CD14-positive monocyte (primary cell): ENCODE measurements at regions not wholly inside any gene's neighbourhood (a gene's known extent, or its start where the extent isn't known, plus 50 kb on each side); places are given as distances from the start of the nearest gene placed in this dataset.

Experiments used
- DNase-seq, 3 donors: peaks; one replicate each; pipeline ENCODE4 v3.0.0-alpha.2; 2011 to 2022
- H2AFZ ChIP-seq: 2 replicates; pipeline ENCODE4 v1.6.0; 2012; ENCODE audit warnings: mild to moderate bottlenecking, low read depth, low read length, inconsistent platforms; ENCODE audit not compliant: insufficient read depth, poor library complexity, severe bottlenecking
- H3K27ac ChIP-seq, 2 donors: 1 replicate in 1 of 2; 2 replicates in 1 of 2; pipeline ENCODE4 v1.5.1; 2012 to 2013; ENCODE audit warnings: low read length in 2 of 2, control low read depth in 1 of 2, inconsistent platforms in 1 of 2, low read depth in 1 of 2, mild to moderate bottlenecking in 1 of 2
- H3K27me3 ChIP-seq, 2 donors: one replicate each; pipeline versions ENCODE4 v1.6.0 to v1.6.1; 2011 to 2013; ENCODE audit warnings: low read length in 2 of 2; ENCODE audit not compliant: control insufficient read depth in 2 of 2, insufficient read depth in 2 of 2
- H3K36me3 ChIP-seq, 2 donors: replicated peaks in 1 of 2; 1 replicate in 1 of 2; 2 replicates in 1 of 2; pipeline versions ENCODE4 v1.5.1 to v1.6.1; 2012 to 2013; ENCODE audit warnings: low read length in 2 of 2, control low read depth in 1 of 2, inconsistent platforms in 1 of 2, mild to moderate bottlenecking in 1 of 2; ENCODE audit not compliant: insufficient read depth in 2 of 2, control insufficient read depth in 1 of 2
- H3K4me1 ChIP-seq, 2 donors: 1 replicate in 1 of 2; 2 replicates in 1 of 2; pipeline versions ENCODE4 v1.5.1 to v1.6.1; 2012 to 2013; ENCODE audit warnings: low read length in 2 of 2, control low read depth in 1 of 2, inconsistent platforms in 1 of 2, mild to moderate bottlenecking in 1 of 2, moderate library complexity in 1 of 2; ENCODE audit not compliant: insufficient read depth in 2 of 2, control insufficient read depth in 1 of 2
- H3K4me2 ChIP-seq: replicated peaks from 2 replicates; pipeline ENCODE3; 2012; ENCODE audit warnings: low read length, moderate library complexity, mild to moderate bottlenecking; ENCODE audit not compliant: poor library complexity, severe bottlenecking; ENCODE audit errors: extremely low read depth
- H3K4me3 ChIP-seq, 3 experiments: fragments of 200-600 bp in 1 of 3; sonication (generic) in 1 of 3; replicated peaks in 1 of 3; 1 replicate in 2 of 3; 2 replicates in 1 of 3; pipeline ENCODE4 v1.5.1; 2011 to 2013; ENCODE audit warnings: low read length in 3 of 3, mild to moderate bottlenecking in 3 of 3, control low read depth in 2 of 3, low read depth in 2 of 3, inconsistent platforms in 1 of 3, moderate library complexity in 1 of 3
- H3K79me2 ChIP-seq: 2 replicates; pipeline ENCODE4 v1.6.0; 2012; ENCODE audit warnings: mild to moderate bottlenecking, control low read depth, inconsistent platforms, low read length, moderate library complexity; ENCODE audit not compliant: insufficient read depth
- H3K9ac ChIP-seq: 2 replicates; pipeline ENCODE4 v1.6.0; 2017; ENCODE audit warnings: low read length, mild to moderate bottlenecking; ENCODE audit not compliant: insufficient read depth, poor library complexity, severe bottlenecking
- H3K9me3 ChIP-seq, 2 donors: replicated peaks in 1 of 2; 1 replicate in 1 of 2; 2 replicates in 1 of 2; pipeline versions ENCODE4 v1.5.1 to v1.6.1; 2012 to 2013; ENCODE audit warnings: low read length in 2 of 2, control low read depth in 1 of 2; ENCODE audit not compliant: control insufficient read depth in 1 of 2, insufficient read depth in 1 of 2
- H4K20me1 ChIP-seq: 2 replicates; pipeline ENCODE4 v1.6.0; 2012; ENCODE audit warnings: mild to moderate bottlenecking, low read length, control low read depth, moderate library complexity; ENCODE audit not compliant: insufficient read depth
- H3K27ac Mint-ChIP-seq, 7 donors: one replicate each; pipeline ENCODE4 v1.8.0; 2020; ENCODE audit warnings: mild to moderate bottlenecking in 7 of 7, mixed read lengths in 7 of 7, moderate library complexity in 6 of 7, inconsistent platforms in 2 of 7
- H3K27me3 Mint-ChIP-seq, 3 donors: one replicate each; pipeline ENCODE4 v1.8.0; 2021 to 2022; ENCODE audit warnings: low read depth in 3 of 3, mild to moderate bottlenecking in 3 of 3, mixed read lengths in 3 of 3, moderate library complexity in 3 of 3, inconsistent platforms in 1 of 3
- H3K36me3 Mint-ChIP-seq, 2 donors: one replicate each; pipeline ENCODE4 v1.8.0; 2020; ENCODE audit warnings: mixed read lengths in 2 of 2, inconsistent platforms in 1 of 2, mild to moderate bottlenecking in 1 of 2
- H3K4me1 Mint-ChIP-seq: one replicate; pipeline ENCODE4 v1.8.0; 2020; ENCODE audit warnings: mild to moderate bottlenecking, mixed read lengths
- H3K4me3 Mint-ChIP-seq, 2 donors: one replicate each; pipeline ENCODE4 v1.8.0; 2020; ENCODE audit warnings: mild to moderate bottlenecking in 2 of 2, mixed read lengths in 2 of 2, moderate library complexity in 1 of 2
- H3K9me3 Mint-ChIP-seq, 7 donors: one replicate each; pipeline ENCODE4 v1.8.0; 2020 to 2022; ENCODE audit warnings: mixed read lengths in 7 of 7, mild to moderate bottlenecking in 6 of 7, moderate library complexity in 6 of 7, inconsistent platforms in 2 of 7
- WGBS: methylation state at CpG from one replicate; pipeline ENCODE4 v1.1.5; 2013; ENCODE audit warnings: missing lambda C conversion rate; ENCODE audit not compliant: insufficient coverage; 5-methylcytosine and 5-hydroxymethylcytosine counted together
- intact Hi-C, 2 donors: fragments of 100-400 bp; cut with micrococcal nuclease; formaldehyde crosslinking; loops; one replicate each; pipeline versions ENCODE4 v1.15.0 to v1.15.1; 2023
- TF ChIP-seq, protein P1 (sequence below): fragments of 200-600 bp; IDR thresholded peaks from one replicate; pipeline ENCODE4 v1.8.0; 2022; ENCODE audit warnings: antibody characterized with exemption, mild to moderate bottlenecking

DNA sequence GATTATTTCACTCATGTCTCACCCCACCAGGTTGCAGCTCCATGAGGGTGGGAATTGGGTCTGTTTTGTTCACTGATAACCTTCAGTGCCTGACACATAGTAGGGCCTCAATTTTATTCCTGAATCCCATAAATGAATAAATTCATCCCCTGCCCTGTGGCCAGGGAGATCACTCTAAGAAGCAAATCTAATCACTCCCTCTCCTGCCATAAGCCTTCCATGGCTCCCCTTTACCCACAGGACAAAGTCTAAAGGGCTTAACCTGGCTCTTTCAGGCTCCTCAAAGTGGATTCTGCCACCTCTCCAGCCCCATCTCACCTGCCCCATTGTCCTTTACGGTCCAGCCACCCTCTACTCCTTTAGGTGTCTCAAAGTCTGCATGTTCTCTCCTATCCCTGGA, 141.8 kb upstream of the PTPN1 start:
- H3K4me1 ChIP-seq: peaks cover 9 to 16% of the 10 kb centered on the region in 2 donors
- TF ChIP-seq, protein P1, sequence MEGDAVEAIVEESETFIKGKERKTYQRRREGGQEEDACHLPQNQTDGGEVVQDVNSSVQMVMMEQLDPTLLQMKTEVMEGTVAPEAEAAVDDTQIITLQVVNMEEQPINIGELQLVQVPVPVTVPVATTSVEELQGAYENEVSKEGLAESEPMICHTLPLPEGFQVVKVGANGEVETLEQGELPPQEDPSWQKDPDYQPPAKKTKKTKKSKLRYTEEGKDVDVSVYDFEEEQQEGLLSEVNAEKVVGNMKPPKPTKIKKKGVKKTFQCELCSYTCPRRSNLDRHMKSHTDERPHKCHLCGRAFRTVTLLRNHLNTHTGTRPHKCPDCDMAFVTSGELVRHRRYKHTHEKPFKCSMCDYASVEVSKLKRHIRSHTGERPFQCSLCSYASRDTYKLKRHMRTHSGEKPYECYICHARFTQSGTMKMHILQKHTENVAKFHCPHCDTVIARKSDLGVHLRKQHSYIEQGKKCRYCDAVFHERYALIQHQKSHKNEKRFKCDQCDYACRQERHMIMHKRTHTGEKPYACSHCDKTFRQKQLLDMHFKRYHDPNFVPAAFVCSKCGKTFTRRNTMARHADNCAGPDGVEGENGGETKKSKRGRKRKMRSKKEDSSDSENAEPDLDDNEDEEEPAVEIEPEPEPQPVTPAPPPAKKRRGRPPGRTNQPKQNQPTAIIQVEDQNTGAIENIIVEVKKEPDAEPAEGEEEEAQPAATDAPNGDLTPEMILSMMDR: no peak
- peaks cover 0 to 2% of the 10 kb centered on the region in 2 donors for H3K36me3 Mint-ChIP-seq
- 78% methylated on average over 1 of the region's 1 CpG for WGBS
- H2AFZ ChIP-seq: no peak overlapping the region
- H3K27me3 Mint-ChIP-seq: peaks cover under 1 to 9% (median 5%) of the 10 kb centered on the region in 3 donors
- H3K9me3 Mint-ChIP-seq: peaks cover 0 to 6% (median 0%) of the 10 kb centered on the region in 7 donors
- no peak for DNase-seq
- H3K9me3 ChIP-seq: peaks cover 0 to 3% of the 10 kb centered on the region in 2 donors
- no peak overlapping the region for H3K4me3 ChIP-seq
- no peak overlapping the region for H3K27ac ChIP-seq
- no peak overlapping the region for H3K4me3 Mint-ChIP-seq
- H3K27me3 ChIP-seq: no peaks in the 10 kb centered on the region
- no peak overlapping the region for H3K9ac ChIP-seq
- H3K79me2 ChIP-seq: no peaks in the 10 kb centered on the region
- peaks cover 20% of the 10 kb centered on the region for H3K4me1 Mint-ChIP-seq
- no peak overlapping the region for H3K4me2 ChIP-seq
- H3K36me3 ChIP-seq: no peaks in the 10 kb centered on the region
- H4K20me1 ChIP-seq: no peaks in the 10 kb centered on the region
- intact Hi-C loops: no loop called here
- no peak overlapping the region for H3K27ac Mint-ChIP-seq

DNA sequence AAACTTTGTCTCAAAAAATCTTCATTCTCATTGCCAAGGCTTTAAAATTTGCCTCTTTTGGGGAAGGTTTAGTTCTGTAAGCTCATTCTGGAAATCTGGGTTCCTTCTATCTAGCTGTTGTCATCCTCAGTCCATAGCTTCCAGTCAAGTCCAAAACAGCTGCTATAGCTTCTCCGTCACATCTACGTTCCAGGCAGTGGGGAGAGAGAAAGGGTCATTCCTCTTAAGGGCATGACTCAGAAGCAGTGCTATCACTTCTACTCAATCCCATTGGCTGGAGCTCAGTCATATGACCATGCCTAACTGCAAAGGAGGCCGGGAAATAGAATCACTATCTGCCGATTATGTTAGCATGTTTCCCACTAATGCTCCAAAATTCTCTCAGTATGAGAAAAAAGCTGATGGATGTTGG, 141.4 kb upstream of the PTPN1 start:
- Histone ChIP-seq H3K4me1 (peaks cover 9 to 16% of the 10 kb centered on the region in 2 donors), H3K27me3 (no peaks in the 10 kb centered on the region), H3K9ac (no peak overlapping the region), H3K4me2 (no peak overlapping the region), H3K27ac (no peak overlapping the region), H3K79me2 (no peaks in the 10 kb centered on the region), H3K36me3 (no peaks in the 10 kb centered on the region), H4K20me1 (no peaks in the 10 kb centered on the region), H3K9me3 (peaks cover 0 to 3% of the 10 kb centered on the region in 2 donors), H2AFZ (no peak overlapping the region), H3K4me3 (no peak overlapping the region)
- no CpG with 5 or more reads among the region's 4 CpGs for WGBS
- Mint-ChIP-seq H3K27ac (no peak overlapping the region), H3K4me1 (peaks cover 20% of the 10 kb centered on the region), H3K27me3 (peaks cover 5 to 9% (median 5%) of the 10 kb centered on the region in 3 donors), H3K36me3 (peaks cover 0 to 2% of the 10 kb centered on the region in 2 donors), H3K4me3 (no peak overlapping the region), H3K9me3 (peaks cover 0 to 6% (median 0%) of the 10 kb centered on the region in 7 donors)
- peak in 2 of 3 donors; percentile 23 to 57 for DNase-seq
- TF ChIP-seq, protein P1: no peak
- intact Hi-C loops: no loop called here
